ENCODE measurements at regions not wholly inside any gene's neighbourhood (a gene's known extent, or its start where the extent isn't known, plus 50 kb on each side); places are given as distances from the start of the nearest gene placed in this dataset.

DNA sequence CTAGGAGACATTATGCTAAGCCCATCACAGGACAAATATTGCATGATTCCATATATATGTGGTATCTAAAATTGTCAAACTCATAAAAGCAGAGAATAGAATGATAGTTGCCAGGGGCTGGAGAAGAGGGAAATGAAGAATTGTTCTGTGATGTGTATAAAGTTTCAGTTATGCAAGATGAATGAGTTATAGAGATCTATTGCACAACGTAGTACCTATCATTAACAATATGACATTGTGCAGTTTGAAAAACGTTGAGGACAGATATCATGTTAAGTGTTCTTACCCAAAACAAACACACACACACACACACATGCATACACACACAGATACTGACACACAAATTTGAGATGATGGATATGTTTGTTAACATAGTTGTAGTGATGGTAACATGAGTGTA is 871.6 kb upstream of the GOT2 start:
- H3K27ac ChIP-seq (ENCODE audit: extremely low read length, insufficient read depth, low read length) = no peak overlapping the region
- H4K20me1 ChIP-seq (ENCODE audit: insufficient read depth, low read length) = no peaks in the 10 kb centered on the region
- TF ChIP-seq ZXDC (CRISPR knock-in tag; IDR thresholded peaks at IDR 0.05) = no peak
- TF ChIP-seq CEBPB (IDR thresholded peaks at IDR 0.05; ENCODE audit: borderline replicate concordance, low read depth, low read length) = peak; percentile 54; the same call in 1 of the 2 replicates
- no peak overlapping the region for H3K4me3 ChIP-seq (replicated peaks in 1 of 3; ENCODE audit: insufficient read depth in 1 of 3, low read depth in 2 of 3, low read length in 3 of 3)
- H3K4me1 ChIP-seq (ENCODE audit: insufficient read depth, low read length) = no peaks in the 10 kb centered on the region
- no peaks in the 10 kb centered on the region for H3K79me2 ChIP-seq (ENCODE audit: insufficient read depth, low read length)
- ATAC-seq (no peak), FAIRE-seq (no peak), DNase-seq (ENCODE audit: low spot score) (no peak)
- intact Hi-C loops (cut with micrococcal nuclease; ENCODE audit: unreplicated experiment) (no loop called here), in situ Hi-C loops (cut with HindIII; ENCODE audit: extremely low pct_ligation_motif_present, low pct_unique_long_range_greater_than_20kb) (no loop called here)
- no peak overlapping the region for H3K4me2 ChIP-seq (ENCODE audit: low read depth, low read length)
- peaks cover 36% of the 10 kb centered on the region; the same call in 1 of the 2 replicates for H3K9me3 ChIP-seq (ENCODE audit: low read length)
- no peak overlapping the region for H3K9ac ChIP-seq (ENCODE audit: insufficient read depth, low read depth, low read length)
- ChIA-PET POLR2A (no interaction called here), CTCF (ENCODE audit: low intra/inter-chr PET ratio, low total read pairs) (no interaction called here)
- BruUV-seq (replicated peaks) = no TSS peak
- no peaks in the 10 kb centered on the region for H3K27me3 ChIP-seq (ENCODE audit: control insufficient read depth in 1 of 2, insufficient read depth in 2 of 2, low read length in 2 of 2)
- 3% methylated on average over 2 of the region's 2 CpGs for WGBS (ENCODE audit: low lambda C conversion rate)
- no peaks in the 10 kb centered on the region for H3K36me3 ChIP-seq (replicated peaks in 1 of 2; ENCODE audit: control insufficient read depth in 1 of 2, insufficient read depth in 2 of 2, low read length in 2 of 2)
- H2AFZ ChIP-seq (ENCODE audit: low read length) = no peak overlapping the region

DNA sequence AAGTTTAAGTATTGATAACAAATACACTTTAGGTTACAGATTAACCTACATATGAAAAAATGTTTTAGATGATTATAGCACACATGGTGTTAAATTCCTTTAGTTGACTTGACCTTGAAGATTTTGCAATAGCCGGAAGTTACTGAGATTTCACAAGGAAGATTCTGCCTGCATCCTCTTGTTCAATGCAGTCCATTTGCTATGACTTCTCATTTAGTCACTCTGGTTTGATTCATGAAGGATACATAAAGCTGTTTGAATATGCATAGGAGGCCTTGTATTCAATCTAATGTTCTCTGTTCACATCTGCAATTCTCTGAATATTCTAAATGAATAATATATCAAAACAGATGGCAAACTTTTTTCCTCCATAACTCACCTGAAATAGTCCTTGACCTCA is 870.2 kb upstream of the GOT2 start:
- Histone ChIP-seq H3K27ac (ENCODE audit: extremely low read length, insufficient read depth, low read length) (no peak overlapping the region), H3K4me3 (replicated peaks in 1 of 3; ENCODE audit: insufficient read depth in 1 of 3, low read depth in 2 of 3, low read length in 3 of 3) (no peak overlapping the region), H3K9me3 (ENCODE audit: low read length) (0 out of 2 replicates have a peak, but pooled peaks cover 28% of the 10 kb centered on the region), H2AFZ (ENCODE audit: low read length) (no peak overlapping the region), H3K9ac (ENCODE audit: insufficient read depth, low read depth, low read length) (no peak overlapping the region), H3K27me3 (ENCODE audit: control insufficient read depth in 1 of 2, insufficient read depth in 2 of 2, low read length in 2 of 2) (no peaks in the 10 kb centered on the region), H3K4me2 (ENCODE audit: low read depth, low read length) (no peak overlapping the region), H3K79me2 (ENCODE audit: insufficient read depth, low read length) (no peaks in the 10 kb centered on the region), H4K20me1 (ENCODE audit: insufficient read depth, low read length) (no peaks in the 10 kb centered on the region), H3K36me3 (replicated peaks in 1 of 2; ENCODE audit: control insufficient read depth in 1 of 2, insufficient read depth in 2 of 2, low read length in 2 of 2) (no peaks in the 10 kb centered on the region), H3K4me1 (ENCODE audit: insufficient read depth, low read length) (no peaks in the 10 kb centered on the region)
- DNase-seq (ENCODE audit: low spot score) (no peak), ATAC-seq (no peak), FAIRE-seq (no peak)
- CTCF ChIA-PET (ENCODE audit: low intra/inter-chr PET ratio, low total read pairs) = no interaction called here
- POLR2A ChIA-PET = no interaction called here
- no TSS peak for BruUV-seq (replicated peaks)
- TF ChIP-seq ZNF570 (CRISPR knock-in tag; IDR thresholded peaks at IDR 0.05; ENCODE audit: borderline replicate concordance) (no peak), DPF2 (CRISPR knock-in tag; IDR thresholded peaks at IDR 0.05; ENCODE audit: borderline replicate concordance, low read depth) (no peak), ZNF670 (CRISPR knock-in tag; IDR thresholded peaks at IDR 0.05; ENCODE audit: borderline replicate concordance) (no peak), ZNF772 (CRISPR knock-in tag; IDR thresholded peaks at IDR 0.05) (no peak), MIER2 (CRISPR knock-in tag; IDR thresholded peaks at IDR 0.05) (no peak), KIAA2018 (CRISPR knock-in tag; IDR thresholded peaks at IDR 0.05; ENCODE audit: borderline replicate concordance) (no peak)
- intact Hi-C loops (cut with micrococcal nuclease; ENCODE audit: unreplicated experiment) (no loop called here), in situ Hi-C loops (cut with HindIII; ENCODE audit: extremely low pct_ligation_motif_present, low pct_unique_long_range_greater_than_20kb) (no loop called here)
- WGBS (ENCODE audit: low lambda C conversion rate) = 4% methylated on average over 1 of the region's 1 CpG

All from HepG2 (cell line).